NCI-H146 (cell line): ENCODE measurements at regions not wholly inside any gene's neighbourhood (a gene's known extent, or its start where the extent isn't known, plus 50 kb on each side); places are given as distances from the start of the nearest gene placed in this dataset.

Experiments
- DNase-seq: peaks from one replicate; lab custom pipeline; 2025; lab: John Stamatoyannopoulos, UW

GRCh38 chr2:9772035-9772998, 71.0 kb upstream of the TAF1B start:
- no peak for DNase-seq

DNA sequence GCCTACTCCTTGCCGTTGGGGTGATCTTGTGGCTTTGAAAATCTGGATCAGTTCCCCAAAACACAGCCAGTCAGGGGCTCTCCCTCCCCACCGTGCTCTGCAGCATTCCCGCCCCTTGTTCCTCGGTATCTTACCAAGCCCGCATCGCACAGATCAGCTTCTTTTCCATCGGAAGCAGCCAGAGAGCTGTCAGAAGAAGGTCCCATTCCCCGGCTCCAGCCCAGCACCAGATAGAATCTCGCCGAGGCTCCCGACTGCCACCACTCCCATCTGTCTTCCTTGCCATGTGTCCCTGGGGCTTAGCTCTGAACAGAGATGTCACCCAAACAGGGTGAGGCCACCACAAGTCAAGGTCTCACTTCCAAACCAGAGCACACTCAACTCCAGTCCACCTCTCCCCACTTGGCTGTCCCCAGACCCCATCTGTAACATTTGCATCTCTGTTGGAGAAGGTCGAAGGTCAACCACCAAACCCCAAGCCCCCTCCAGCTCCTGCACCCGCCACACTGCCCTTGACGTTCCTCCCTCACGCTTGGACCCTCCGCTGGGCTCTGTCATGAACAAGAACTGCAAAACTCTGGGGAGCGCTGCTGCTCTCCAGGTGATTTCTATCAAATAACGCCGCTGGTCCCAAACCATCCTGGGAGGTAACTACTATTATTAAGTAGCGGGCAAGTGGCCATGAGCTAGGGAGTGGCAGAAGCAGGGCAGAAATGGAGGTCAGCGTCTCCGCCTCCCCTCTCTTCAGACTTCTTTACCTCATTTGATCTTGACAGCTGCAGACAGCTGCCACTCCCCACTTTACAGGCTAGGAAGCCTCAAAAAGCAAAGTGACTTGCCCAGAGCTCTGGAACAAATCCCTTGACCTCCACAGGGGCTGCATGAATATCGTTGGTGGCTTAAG, 70.0 kb upstream of the TAF1B start:
- DNase-seq, result no peak

DNA sequence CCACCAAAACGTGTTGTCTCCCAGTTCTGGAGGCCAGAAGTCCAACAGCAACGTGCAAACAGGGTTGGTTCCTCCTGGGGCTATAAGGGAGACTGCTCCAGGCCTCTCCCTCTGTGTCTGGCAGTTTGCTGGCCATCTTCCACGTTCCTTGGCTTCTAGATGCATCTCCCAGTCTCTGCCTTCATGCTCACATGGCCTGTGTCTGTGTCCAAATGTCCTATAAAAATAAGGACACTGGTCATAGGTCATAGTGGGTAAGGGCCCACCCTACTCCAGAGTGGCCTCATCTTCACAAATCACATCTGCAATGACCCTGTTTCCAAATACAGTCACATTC, 69.4 kb upstream of the TAF1B start:
- no peak for DNase-seq

- no peak for DNase-seq
Measured at GRCh38 chr2:9774266-9774665, 69.0 kb upstream of the TAF1B start.

GRCh38 chr2:9775351-9775750, 67.9 kb upstream of the TAF1B start:
- DNase-seq, result no peak

GRCh38 chr2:9775999-9776712, 67.1 kb upstream of the TAF1B start:
- no peak for DNase-seq

DNA sequence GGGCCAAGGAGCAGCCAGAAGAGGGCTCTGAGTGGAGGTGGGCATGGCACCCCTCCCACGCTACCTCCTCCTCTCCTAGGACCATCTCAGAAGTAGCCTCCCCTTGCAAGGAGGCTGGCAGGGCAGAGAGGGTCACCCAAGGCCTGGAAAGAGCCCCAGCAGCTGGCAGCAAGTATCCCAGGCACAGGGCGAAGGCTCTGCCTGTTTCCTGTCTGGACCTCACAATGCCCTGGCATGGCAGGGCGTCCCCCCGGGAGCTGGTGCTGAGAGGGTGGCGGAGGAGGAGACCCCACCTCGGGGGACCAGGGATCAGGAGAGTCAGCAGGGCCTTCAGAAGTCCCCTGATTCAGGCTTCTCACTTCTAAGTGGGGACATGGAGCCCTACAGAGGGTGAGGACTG, 66.2 kb upstream of the TAF1B start:
- DNase-seq, result no peak

DNA sequence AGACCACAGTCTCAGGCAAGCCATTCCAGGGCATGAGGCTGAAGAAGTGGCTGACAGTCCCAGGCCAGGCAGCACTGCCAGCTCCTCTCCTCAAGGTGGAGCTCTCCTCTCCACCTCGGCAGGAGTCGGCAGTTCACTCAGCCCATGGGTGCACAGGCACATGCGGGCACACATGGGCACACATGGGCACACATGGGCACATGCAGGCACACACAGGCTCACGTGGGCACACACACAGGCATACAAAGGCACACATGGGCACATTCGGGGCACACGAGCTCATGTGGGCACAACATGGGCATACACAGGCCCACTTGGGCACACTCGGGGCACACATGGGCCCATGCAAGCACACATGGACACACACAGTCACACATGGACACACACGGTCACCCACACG, 65.3 kb upstream of the TAF1B start:
- DNase-seq, result no peak

GRCh38 chr2:9778471-9779316, 64.6 kb upstream of the TAF1B start:
- DNase-seq, result no peak

- DNase-seq, result no peak
Measured at GRCh38 chr2:9779596-9780264, 63.5 kb upstream of the TAF1B start.

DNA sequence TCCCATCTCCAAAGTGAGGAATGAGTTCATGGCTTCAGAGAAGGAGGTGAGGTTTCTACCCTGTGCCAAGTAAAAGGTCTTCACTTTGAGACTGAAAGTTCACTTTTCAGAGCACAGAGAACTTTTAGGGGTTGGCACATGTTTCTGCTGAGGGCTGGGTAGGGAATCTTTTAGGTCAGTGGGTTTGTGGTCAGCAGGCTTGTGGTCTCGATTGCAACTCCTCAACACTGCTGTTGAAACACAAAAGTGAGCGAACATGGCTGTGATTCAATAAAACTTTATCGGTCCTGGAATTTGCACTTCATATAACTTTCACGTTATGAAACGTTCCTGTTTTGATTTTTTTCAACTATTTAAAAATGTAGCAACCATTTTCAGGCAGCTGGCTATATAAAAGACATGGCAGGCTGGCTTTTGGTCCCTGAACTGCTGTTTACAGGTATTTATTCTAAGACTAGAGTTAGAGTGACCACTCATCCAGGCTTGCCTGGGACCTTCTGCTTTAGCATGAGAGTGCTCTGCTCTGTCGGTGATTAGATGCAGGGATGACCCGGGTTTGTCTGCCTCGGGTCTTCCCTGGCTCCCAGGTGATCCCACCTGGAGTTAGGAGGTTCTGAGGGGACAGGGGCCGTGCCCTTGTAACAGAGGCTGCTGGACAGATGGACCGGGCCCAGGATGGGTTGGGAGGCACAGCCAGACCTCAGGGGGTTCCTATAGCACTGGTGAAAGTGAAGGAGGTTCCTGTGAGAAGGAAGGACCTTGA, 62.7 kb upstream of the TAF1B start:
- no peak for DNase-seq

GRCh38 chr2:9781252-9781651, 62.0 kb upstream of the TAF1B start:
- DNase-seq, result no peak

DNA sequence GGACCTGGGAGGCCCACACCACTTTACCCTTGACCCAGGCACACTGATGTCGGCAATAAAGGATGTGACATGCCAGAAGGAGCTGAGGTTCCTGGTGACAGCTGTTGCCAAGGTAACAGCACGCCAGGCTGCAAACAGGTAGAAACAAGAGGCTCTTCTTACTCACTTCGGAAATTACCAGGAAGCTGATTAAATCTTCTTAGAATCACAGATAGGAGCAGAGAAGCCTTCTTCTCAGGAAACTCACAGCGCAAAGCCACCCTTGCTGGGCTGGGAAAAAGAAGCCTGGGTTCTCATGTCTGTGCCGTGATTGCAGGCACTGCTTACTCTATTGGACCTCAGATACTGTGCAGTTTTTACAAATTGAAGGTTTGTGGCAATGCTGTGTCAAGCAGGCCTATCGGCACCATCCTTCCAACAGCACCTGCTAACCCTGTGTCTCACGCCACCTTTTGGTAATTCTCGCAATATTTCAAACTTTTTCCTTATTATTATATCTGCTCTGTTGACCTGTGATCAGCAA, 61.0 kb upstream of the TAF1B start:
- no peak for DNase-seq

- DNase-seq, result no peak
Measured at GRCh38 chr2:9789371-9789770, 53.9 kb upstream of the TAF1B start.

GRCh38 chr2:9790702-9791225, 52.5 kb upstream of the TAF1B start:
- DNase-seq, result no peak

DNA sequence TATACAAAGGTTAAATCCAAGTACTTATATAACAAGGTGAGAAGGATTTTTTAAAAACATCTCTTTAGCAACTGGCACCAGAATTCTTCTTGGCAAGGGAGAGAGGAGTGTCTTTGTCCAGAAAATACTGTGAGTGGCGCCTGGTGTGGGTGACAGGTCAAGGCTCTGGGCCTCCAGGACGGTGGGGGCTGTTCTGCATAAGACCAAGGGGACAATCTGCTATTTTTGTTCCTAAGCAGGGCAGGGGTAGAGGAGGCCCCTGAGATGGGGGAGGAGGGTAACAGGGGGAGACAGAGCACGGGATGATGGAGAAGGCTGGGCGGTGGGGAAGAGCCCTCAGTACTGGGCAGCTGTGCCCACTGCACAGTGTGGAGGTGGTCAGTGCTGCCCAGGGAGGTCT, 51.6 kb upstream of the TAF1B start:
- no peak for DNase-seq

DNA sequence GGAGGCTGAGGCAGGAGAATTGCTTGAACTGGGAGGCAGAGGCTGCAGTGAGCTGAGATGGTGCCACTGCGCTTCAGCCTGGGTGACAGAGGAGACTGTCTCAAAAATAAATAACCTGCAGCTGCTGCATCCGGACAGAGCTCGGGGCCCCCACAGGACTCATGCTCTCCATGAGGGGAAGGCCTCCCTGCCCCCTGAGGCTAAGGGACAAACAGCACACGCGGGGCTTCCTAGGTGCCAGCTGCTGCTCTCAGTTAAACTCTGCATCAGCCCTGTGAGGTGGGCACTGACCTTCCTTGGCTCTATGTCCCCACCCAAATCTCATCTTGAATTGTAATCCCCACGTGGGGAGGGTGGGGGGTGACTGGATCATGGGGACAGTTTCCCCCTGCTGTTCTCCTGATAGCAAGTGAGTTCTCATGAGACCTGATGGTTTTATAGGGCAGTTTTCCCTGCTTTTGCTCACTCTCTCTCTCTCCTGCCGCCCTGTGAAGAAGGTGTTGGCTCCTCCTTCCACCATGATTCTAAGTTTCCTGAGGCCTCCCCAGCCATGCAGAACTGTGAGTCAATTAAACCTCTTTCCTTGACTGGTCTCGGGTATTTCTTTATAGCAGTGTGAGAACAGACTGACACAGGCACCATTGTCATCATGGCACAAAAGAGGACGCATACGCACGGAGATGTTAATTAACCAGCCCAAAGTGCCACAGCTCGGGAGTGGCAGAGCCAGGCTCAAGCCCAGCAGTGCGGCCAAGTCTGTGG, 49.9 kb upstream of the TAF1B start:
- no peak for DNase-seq
